ENCODE measurements at regions not wholly inside any gene's neighbourhood (a gene's known extent, or its start where the extent isn't known, plus 50 kb on each side); places are given as distances from the start of the nearest gene placed in this dataset.

DNA sequence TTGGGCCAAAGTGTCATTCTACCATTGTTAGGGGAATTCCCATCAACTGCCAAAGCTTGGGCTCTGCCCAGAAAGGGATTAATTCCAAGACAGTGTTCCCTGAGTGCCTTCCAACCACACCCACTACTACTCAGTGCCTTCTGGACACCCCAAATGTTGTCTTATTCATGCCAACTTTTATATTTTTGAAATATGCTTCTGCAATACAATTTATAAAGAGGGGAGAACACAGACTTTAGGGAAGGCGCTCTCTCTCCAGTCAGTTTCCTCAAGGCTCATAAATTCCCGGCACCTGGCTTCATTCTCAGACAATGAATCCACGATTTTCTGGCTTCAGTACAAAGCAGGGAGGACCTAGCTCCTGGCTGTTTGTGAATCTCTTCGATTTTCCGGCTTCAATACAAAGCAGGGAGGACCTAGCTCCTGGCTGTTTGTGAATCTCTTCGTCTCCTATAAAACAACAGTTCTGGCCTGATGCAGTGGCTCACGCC lies 120.1 kb upstream of the MYO10 start:
- no peak for TF ChIP-seq ZNF274 (IDR thresholded peaks at IDR 0.05; ENCODE audit: low read depth, low read length)
- TF ChIP-seq YY1 (IDR thresholded peaks at IDR 0.05; ENCODE audit: insufficient read depth, insufficient read length): no peak
- TF ChIP-seq SUZ12 (IDR thresholded peaks at IDR 0.05; ENCODE audit: extremely low read depth, insufficient read depth, insufficient read length): no peak
